ENCODE measurements at regions not wholly inside any gene's neighbourhood (a gene's known extent, or its start where the extent isn't known, plus 50 kb on each side); places are given as distances from the start of the nearest gene placed in this dataset.
"Not testable (repeated sequence)": the region's sequence is repeated elsewhere in the genome, so short reads cannot be mapped to it uniquely, and the experiment has no call there.

GRCh38 chr4:72895408-72895807 lies 174.1 kb downstream of the COX18 start:
- intact Hi-C loops (cut with micrococcal nuclease): no loop called here
- Mint-ChIP-seq H3K9me3 (no peaks in the 10 kb centered on the region), H3K36me3 (no peaks in the 10 kb centered on the region), H3K4me3 (no peak overlapping the region), H3K4me1 (ENCODE audit: low read depth) (no peaks in the 10 kb centered on the region), H3K27ac (no peak overlapping the region), H3K27me3 (peaks cover 5% of the 10 kb centered on the region)
- DNase-seq: no peak
- ChIA-PET CTCF (no interaction called here), POLR2A (no interaction called here)

GRCh38 chr4:72893354-72894066 lies 176.0 kb downstream of the COX18 start:
- POLR2A ChIA-PET: interaction anchor here (0.8 kb wide), 1 partner anchor 229 kb away, joined by 3 read pairs; no protein-coding TSS in a partner anchor
- H3K27me3 Mint-ChIP-seq: peaks cover 5% of the 10 kb centered on the region

GRCh38 chr4:72888331-72888730 lies 181.2 kb downstream of the COX18 start:
- Mint-ChIP-seq H3K27me3 (peaks cover 4% of the 10 kb centered on the region), H3K4me1 (ENCODE audit: low read depth) (no peaks in the 10 kb centered on the region), H3K4me3 (no peak overlapping the region), H3K9me3 (no peaks in the 10 kb centered on the region), H3K36me3 (no peaks in the 10 kb centered on the region), H3K27ac (no peak overlapping the region)
- intact Hi-C loops (cut with micrococcal nuclease): no loop called here
- CTCF ChIA-PET: no interaction called here
- POLR2A ChIA-PET: no interaction called here
- DNase-seq: no peak

More at GRCh38 chr4:72893354-72894066, 176.0 kb downstream of the COX18 start:
- H3K36me3 Mint-ChIP-seq: no peaks in the 10 kb centered on the region
- CTCF ChIA-PET: no interaction called here
- H3K4me3 Mint-ChIP-seq: no peak overlapping the region
- no peaks in the 10 kb centered on the region for H3K9me3 Mint-ChIP-seq
- intact Hi-C loops (cut with micrococcal nuclease): no loop called here
- H3K27ac Mint-ChIP-seq: no peak overlapping the region
- no peaks in the 10 kb centered on the region for H3K4me1 Mint-ChIP-seq (ENCODE audit: low read depth)
- DNase-seq: no peak

- Mint-ChIP-seq H3K9me3 (no peaks in the 10 kb centered on the region), H3K27ac (no peak overlapping the region), H3K4me3 (no peak overlapping the region), H3K36me3 (no peaks in the 10 kb centered on the region), H3K4me1 (ENCODE audit: low read depth) (no peaks in the 10 kb centered on the region), H3K27me3 (peaks cover 1% of the 10 kb centered on the region)
- ChIA-PET CTCF (no interaction called here), POLR2A (no interaction called here)
- no peak for DNase-seq
- intact Hi-C loops (cut with micrococcal nuclease): no loop called here
Observed at GRCh38 chr4:72887152-72887551, 182.4 kb downstream of the COX18 start.

- no peak for DNase-seq
- Mint-ChIP-seq H3K4me3 (no peak overlapping the region), H3K36me3 (no peaks in the 10 kb centered on the region), H3K9me3 (no peaks in the 10 kb centered on the region), H3K27ac (no peak overlapping the region), H3K27me3 (no peaks in the 10 kb centered on the region), H3K4me1 (ENCODE audit: low read depth) (no peaks in the 10 kb centered on the region)
- ChIA-PET CTCF (no interaction called here), POLR2A (no interaction called here)
- intact Hi-C loops (cut with micrococcal nuclease): no loop called here
Observed at GRCh38 chr4:72886602-72887001, 182.9 kb downstream of the COX18 start.

- H3K4me3 Mint-ChIP-seq; POLR2A ChIA-PET; H3K27me3 Mint-ChIP-seq; H3K9me3 Mint-ChIP-seq; CTCF ChIA-PET; H3K4me1 Mint-ChIP-seq (ENCODE audit: low read depth); H3K27ac Mint-ChIP-seq; DNase-seq; intact Hi-C loops (cut with micrococcal nuclease); H3K36me3 Mint-ChIP-seq: not testable (repeated sequence)
Observed at GRCh38 chr4:72884225-72884624, 185.3 kb downstream of the COX18 start.

- no peaks in the 10 kb centered on the region for H3K36me3 Mint-ChIP-seq
- H3K4me1 Mint-ChIP-seq (ENCODE audit: low read depth): no peaks in the 10 kb centered on the region
- POLR2A ChIA-PET: no interaction called here
- peaks cover 4% of the 10 kb centered on the region for H3K9me3 Mint-ChIP-seq
- DNase-seq: no peak
- no peak overlapping the region for H3K27ac Mint-ChIP-seq
- intact Hi-C loops (cut with micrococcal nuclease): no loop called here
- H3K4me3 Mint-ChIP-seq: no peak overlapping the region
- H3K27me3 Mint-ChIP-seq: no peaks in the 10 kb centered on the region
- CTCF ChIA-PET: no interaction called here
Observed at GRCh38 chr4:72876946-72877345, 192.6 kb downstream of the COX18 start.

GRCh38 chr4:72875545-72875944 lies 194.0 kb downstream of the COX18 start:
- Mint-ChIP-seq H3K27me3 (no peaks in the 10 kb centered on the region), H3K4me1 (ENCODE audit: low read depth) (no peaks in the 10 kb centered on the region), H3K27ac (no peak overlapping the region), H3K36me3 (no peaks in the 10 kb centered on the region), H3K4me3 (no peak overlapping the region), H3K9me3 (peaks cover 4% of the 10 kb centered on the region)
- intact Hi-C loops (cut with micrococcal nuclease): no loop called here
- DNase-seq: no peak
- CTCF ChIA-PET: no interaction called here
- POLR2A ChIA-PET: no interaction called here

- Mint-ChIP-seq H3K9me3 (peaks cover 3% of the 10 kb centered on the region), H3K27me3 (no peaks in the 10 kb centered on the region), H3K36me3 (no peaks in the 10 kb centered on the region), H3K4me3 (no peak overlapping the region), H3K27ac (no peak overlapping the region), H3K4me1 (ENCODE audit: low read depth) (no peaks in the 10 kb centered on the region)
- intact Hi-C loops (cut with micrococcal nuclease): no loop called here
- no peak for DNase-seq
- CTCF ChIA-PET: no interaction called here
- POLR2A ChIA-PET: no interaction called here
Observed at GRCh38 chr4:72875138-72875537, 194.4 kb downstream of the COX18 start.

GRCh38 chr4:72864898-72865297 lies 204.6 kb downstream of the COX18 start:
- POLR2A ChIA-PET: no interaction called here
- CTCF ChIA-PET: no interaction called here
- Mint-ChIP-seq H3K9me3 (peaks cover 15% of the 10 kb centered on the region), H3K4me3 (no peak overlapping the region), H3K27ac (no peak overlapping the region), H3K4me1 (ENCODE audit: low read depth) (no peaks in the 10 kb centered on the region), H3K36me3 (no peaks in the 10 kb centered on the region), H3K27me3 (no peaks in the 10 kb centered on the region)
- no peak for DNase-seq
- intact Hi-C loops (cut with micrococcal nuclease): no loop called here

GRCh38 chr4:72864277-72864676 lies 205.2 kb downstream of the COX18 start:
- H3K36me3 Mint-ChIP-seq; intact Hi-C loops (cut with micrococcal nuclease); POLR2A ChIA-PET: not testable (repeated sequence)

GRCh38 chr4:72860766-72861165 lies 208.8 kb downstream of the COX18 start:
- ChIA-PET CTCF (no interaction called here), POLR2A (no interaction called here)
- Mint-ChIP-seq H3K4me3 (no peak overlapping the region), H3K27ac (no peak overlapping the region), H3K4me1 (ENCODE audit: low read depth) (no peaks in the 10 kb centered on the region), H3K9me3 (peaks cover under 1% of the 10 kb centered on the region), H3K27me3 (peaks cover 2% of the 10 kb centered on the region), H3K36me3 (no peaks in the 10 kb centered on the region)
- intact Hi-C loops (cut with micrococcal nuclease): no loop called here
- no peak for DNase-seq

More at GRCh38 chr4:72864277-72864676, 205.2 kb downstream of the COX18 start:
- H3K4me3 Mint-ChIP-seq; DNase-seq; H3K27me3 Mint-ChIP-seq; H3K27ac Mint-ChIP-seq; H3K4me1 Mint-ChIP-seq (ENCODE audit: low read depth); CTCF ChIA-PET: not testable (repeated sequence)
- peaks cover 15% of the 10 kb centered on the region for H3K9me3 Mint-ChIP-seq

- ChIA-PET POLR2A (no interaction called here), CTCF (no interaction called here)
- Mint-ChIP-seq H3K27me3 (peaks cover 2% of the 10 kb centered on the region), H3K4me1 (ENCODE audit: low read depth) (no peaks in the 10 kb centered on the region), H3K9me3 (no peaks in the 10 kb centered on the region), H3K4me3 (no peak overlapping the region), H3K27ac (no peak overlapping the region), H3K36me3 (no peaks in the 10 kb centered on the region)
- intact Hi-C loops (cut with micrococcal nuclease): no loop called here
- no peak for DNase-seq
Observed at GRCh38 chr4:72858328-72858727, 211.2 kb downstream of the COX18 start.

Measured in activated CD4-positive, alpha-beta memory T cell treated with anti-CD3 and anti-CD28 coated beads for 36 hours (primary cell).